ACHN (cell line): ENCODE measurements at regions not wholly inside any gene's neighbourhood (a gene's known extent, or its start where the extent isn't known, plus 50 kb on each side); places are given as distances from the start of the nearest gene placed in this dataset.
A peak's percentile ranks its signal among the peaks of the same experiment; 100 is the strongest.

Experiments used
- DNase-seq: peaks from one replicate; pipeline ENCODE4 v3.0.0-alpha.2; 2015
- in situ Hi-C: cut with HindIII; loops from 2 replicates; pipeline ENCODE4 v1.10.0; 2017; ENCODE audit warnings: low sequenced_read_pairs, low pct_ligation_motif_present, low pct_unique_long_range_greater_than_20kb

GRCh38 chr3:64859625-64860535 lies 172.1 kb upstream of the ADAMTS9 start:
- in situ Hi-C loops = no loop called here
- DNase-seq = no peak

- in situ Hi-C loops = no loop called here
- DNase-seq = no peak
Measured at GRCh38 chr3:64856977-64857516, 169.2 kb upstream of the ADAMTS9 start.

- DNase-seq = no peak
- in situ Hi-C loops = no loop called here
Measured at GRCh38 chr3:64856106-64856505, 168.3 kb upstream of the ADAMTS9 start.

- no peak for DNase-seq
- in situ Hi-C loops = no loop called here
Measured at GRCh38 chr3:64853456-64853855, 165.7 kb upstream of the ADAMTS9 start.

- no peak for DNase-seq
- in situ Hi-C loops = no loop called here
Measured at GRCh38 chr3:64852738-64853137, 164.9 kb upstream of the ADAMTS9 start.

- DNase-seq = no peak
- in situ Hi-C loops = no loop called here
Measured at GRCh38 chr3:64848822-64849221, 161.0 kb upstream of the ADAMTS9 start.

GRCh38 chr3:64848127-64848800 lies 160.5 kb upstream of the ADAMTS9 start:
- in situ Hi-C loops = no loop called here
- DNase-seq = no peak

- in situ Hi-C loops = no loop called here
- DNase-seq = no peak
Measured at GRCh38 chr3:64844558-64844957, 156.8 kb upstream of the ADAMTS9 start.

GRCh38 chr3:64837986-64838735 lies 150.4 kb upstream of the ADAMTS9 start:
- DNase-seq = peak; percentile 30

GRCh38 chr3:64837126-64837738 lies 149.4 kb upstream of the ADAMTS9 start:
- no peak for DNase-seq
- in situ Hi-C loops = no loop called here

More at GRCh38 chr3:64837986-64838735, 150.4 kb upstream of the ADAMTS9 start:
- in situ Hi-C loops = no loop called here

GRCh38 chr3:64836097-64836496 lies 148.3 kb upstream of the ADAMTS9 start:
- DNase-seq = no peak
- in situ Hi-C loops = no loop called here

- in situ Hi-C loops = no loop called here
- no peak for DNase-seq
Measured at GRCh38 chr3:64832098-64832497, 144.3 kb upstream of the ADAMTS9 start.

GRCh38 chr3:64830681-64831080 lies 142.9 kb upstream of the ADAMTS9 start:
- DNase-seq = no peak
- in situ Hi-C loops = no loop called here

GRCh38 chr3:64829331-64829730 lies 141.5 kb upstream of the ADAMTS9 start:
- in situ Hi-C loops = no loop called here
- DNase-seq = no peak

GRCh38 chr3:64828276-64828675 lies 140.5 kb upstream of the ADAMTS9 start:
- in situ Hi-C loops = no loop called here

GRCh38 chr3:64827431-64827830 lies 139.6 kb upstream of the ADAMTS9 start:
- DNase-seq = peak; percentile 3
- in situ Hi-C loops = no loop called here

More at GRCh38 chr3:64828276-64828675, 140.5 kb upstream of the ADAMTS9 start:
- DNase-seq = no peak

- DNase-seq = no peak
- in situ Hi-C loops = no loop called here
Measured at GRCh38 chr3:64827019-64827418, 139.2 kb upstream of the ADAMTS9 start.

- no peak for DNase-seq
- in situ Hi-C loops = no loop called here
Measured at GRCh38 chr3:64825404-64826120, 137.8 kb upstream of the ADAMTS9 start.
